ENCODE measurements at regions not wholly inside any gene's neighbourhood (a gene's known extent, or its start where the extent isn't known, plus 50 kb on each side); places are given as distances from the start of the nearest gene placed in this dataset.

GRCh38 chr1:244971552-244972216 is 107.3 kb upstream of the HNRNPU start:
- H2AFZ ChIP-seq (ENCODE audit: low read depth, low read length): peak overlapping the region; percentile 49

GRCh38 chr1:244970744-244971551 is 106.6 kb upstream of the HNRNPU start:
- no peaks in the 10 kb centered on the region for H3K9me3 ChIP-seq (ENCODE audit: insufficient read depth, low read length)
- TF ChIP-seq CTCF (IDR thresholded peaks at IDR 0.05; ENCODE audit: low read depth, low read length) (peak; percentile 64), EZH2phosphoT487 (IDR thresholded peaks at IDR 0.05; ENCODE audit: low read depth) (no peak)
- no peaks in the 10 kb centered on the region for H3K36me3 ChIP-seq (replicated peaks; ENCODE audit: low read depth, low read length)
- H3K4me3 ChIP-seq (ENCODE audit: low read length): peak overlapping the region; percentile 75
- H3K4me1 ChIP-seq (ENCODE audit: low read length): peaks cover 6% of the 10 kb centered on the region
- peak overlapping the region; percentile 49 for H2AFZ ChIP-seq (ENCODE audit: low read depth, low read length)
- no peaks in the 10 kb centered on the region for H4K20me1 ChIP-seq (ENCODE audit: insufficient read depth, low read length)
- H3K4me2 ChIP-seq (ENCODE audit: low read length): peak overlapping the region; percentile 71
- peak overlapping the region; percentile 82 for H3K9ac ChIP-seq (ENCODE audit: low read length)
- peak overlapping the region; percentile 91 for H3K27ac ChIP-seq (ENCODE audit: low read length)
- H3K79me2 ChIP-seq (ENCODE audit: low read length): peaks cover 3% of the 10 kb centered on the region; the same call in 1 of the 2 replicates
- no peaks in the 10 kb centered on the region for H3K27me3 ChIP-seq (ENCODE audit: low read depth, low read length)

More at GRCh38 chr1:244971552-244972216, 107.3 kb upstream of the HNRNPU start:
- Histone ChIP-seq H3K4me3 (ENCODE audit: low read length) (peak overlapping the region; percentile 75), H3K4me2 (ENCODE audit: low read length) (peak overlapping the region; percentile 71), H3K36me3 (replicated peaks; ENCODE audit: low read depth, low read length) (no peaks in the 10 kb centered on the region), H3K27ac (ENCODE audit: low read length) (peak overlapping the region; percentile 91), H4K20me1 (ENCODE audit: insufficient read depth, low read length) (no peaks in the 10 kb centered on the region), H3K27me3 (ENCODE audit: low read depth, low read length) (no peaks in the 10 kb centered on the region), H3K4me1 (ENCODE audit: low read length) (peaks cover 5% of the 10 kb centered on the region), H3K9me3 (ENCODE audit: insufficient read depth, low read length) (no peaks in the 10 kb centered on the region), H3K9ac (ENCODE audit: low read length) (peak overlapping the region; percentile 82), H3K79me2 (ENCODE audit: low read length) (peaks cover 3% of the 10 kb centered on the region; the same call in 1 of the 2 replicates)
- no peak for TF ChIP-seq CTCF (IDR thresholded peaks at IDR 0.05; ENCODE audit: low read depth, low read length)
- no peak for TF ChIP-seq EZH2phosphoT487 (IDR thresholded peaks at IDR 0.05; ENCODE audit: low read depth)

- no peaks in the 10 kb centered on the region for H3K36me3 ChIP-seq (replicated peaks; ENCODE audit: low read depth, low read length)
- H4K20me1 ChIP-seq (ENCODE audit: insufficient read depth, low read length): no peaks in the 10 kb centered on the region
- TF ChIP-seq CTCF (IDR thresholded peaks at IDR 0.05; ENCODE audit: low read depth, low read length) (no peak), EZH2phosphoT487 (IDR thresholded peaks at IDR 0.05; ENCODE audit: low read depth) (no peak)
- peak overlapping the region; percentile 15; the same call in 1 of the 2 replicates for H2AFZ ChIP-seq (ENCODE audit: low read depth, low read length)
- H3K4me1 ChIP-seq (ENCODE audit: low read length): peaks cover 12% of the 10 kb centered on the region
- H3K79me2 ChIP-seq (ENCODE audit: low read length): peaks cover 3% of the 10 kb centered on the region; the same call in 1 of the 2 replicates
- H3K4me2 ChIP-seq (ENCODE audit: low read length): peak overlapping the region; percentile 78
- H3K9ac ChIP-seq (ENCODE audit: low read length): peak overlapping the region; percentile 86
- H3K27me3 ChIP-seq (ENCODE audit: low read depth, low read length): no peaks in the 10 kb centered on the region
- peak overlapping the region; percentile 75 for H3K4me3 ChIP-seq (ENCODE audit: low read length)
- H3K27ac ChIP-seq (ENCODE audit: low read length): peak overlapping the region; percentile 91
- H3K9me3 ChIP-seq (ENCODE audit: insufficient read depth, low read length): no peaks in the 10 kb centered on the region
Observed at GRCh38 chr1:244970236-244970743, 105.9 kb upstream of the HNRNPU start.
